GM18870 (cell line): ENCODE measurements at regions not wholly inside any gene's neighbourhood (a gene's known extent, or its start where the extent isn't known, plus 50 kb on each side); places are given as distances from the start of the nearest gene placed in this dataset.
A peak's percentile ranks its signal among the peaks of the same experiment; 100 is the strongest.

Experiments
- ATAC-seq: cut with Tn5 transposase; IDR thresholded peaks from one replicate; pipeline ENCODE4 v1.9.1; 2021; ENCODE audit warnings: moderate library complexity; ENCODE audit not compliant: unreplicated experiment

DNA sequence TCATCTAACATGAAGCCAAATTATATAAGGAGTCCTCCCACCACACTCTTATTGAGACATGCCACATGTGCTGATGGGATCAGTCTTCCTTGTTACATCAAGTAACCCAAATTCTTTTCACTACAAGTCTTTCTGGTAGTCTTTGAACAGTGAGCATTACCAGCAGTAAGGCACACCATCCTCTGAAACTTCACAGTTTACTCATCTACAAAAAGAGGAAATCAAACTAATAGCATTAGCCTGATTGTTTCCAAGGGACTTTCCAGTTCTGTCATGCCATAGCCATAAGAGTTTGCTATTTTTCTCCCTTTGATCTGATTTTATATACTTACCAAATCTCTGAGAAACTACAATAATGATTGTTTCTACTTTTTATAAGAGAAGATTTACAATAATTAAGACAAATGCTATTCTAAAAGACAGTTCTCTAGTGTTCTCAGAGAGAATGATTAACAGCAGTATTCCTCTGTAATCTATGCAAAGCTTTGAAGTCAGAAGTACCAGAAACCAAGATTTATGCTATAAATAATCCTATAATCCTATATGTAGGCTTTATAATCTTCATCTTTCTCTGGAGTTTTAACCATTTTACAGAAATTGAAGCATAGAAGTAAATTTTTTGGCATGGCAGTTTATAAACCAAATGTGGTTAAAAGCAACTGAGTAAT is 166.2 kb upstream of the ACO1 start:
- ATAC-seq, result peak; percentile 100

DNA sequence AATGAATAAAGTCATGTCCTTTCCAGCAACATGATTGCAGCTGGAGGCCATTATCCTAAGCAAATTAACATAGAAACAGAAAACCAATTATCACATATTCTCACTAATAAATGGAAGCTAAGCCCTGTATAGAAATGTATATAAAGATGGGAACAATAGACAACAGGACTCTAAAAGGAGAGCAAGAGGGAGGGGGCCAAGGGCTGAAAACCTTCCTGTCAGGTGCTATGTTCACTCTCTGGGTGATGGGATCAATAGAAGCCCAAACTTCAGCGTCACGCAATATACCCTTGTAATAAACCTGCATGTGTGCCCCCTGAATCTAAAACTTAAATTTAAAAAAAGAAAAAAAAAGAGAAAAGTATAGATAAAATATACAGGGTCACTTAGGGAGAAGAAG is 163.7 kb upstream of the ACO1 start:
- no peak for ATAC-seq

DNA sequence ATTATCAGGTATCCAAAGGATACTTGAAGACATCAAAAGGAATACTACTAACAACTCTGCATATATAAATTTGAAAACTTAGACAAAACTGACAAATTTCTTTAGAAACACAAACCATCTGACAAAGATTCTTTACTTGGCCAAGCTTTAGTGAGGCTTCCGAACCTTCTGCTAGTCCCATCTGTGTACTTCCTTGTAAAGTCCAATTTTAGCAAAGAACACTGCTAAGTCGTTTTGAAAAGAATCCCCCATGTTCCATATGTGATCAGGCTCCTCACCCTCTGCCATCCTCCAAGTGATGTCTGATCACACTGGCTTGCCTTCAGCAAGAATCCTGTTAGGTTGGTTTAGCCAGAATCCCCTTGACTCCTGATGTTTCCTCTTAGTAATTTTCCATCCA is 150.0 kb upstream of the ACO1 start:
- ATAC-seq, result no peak

DNA sequence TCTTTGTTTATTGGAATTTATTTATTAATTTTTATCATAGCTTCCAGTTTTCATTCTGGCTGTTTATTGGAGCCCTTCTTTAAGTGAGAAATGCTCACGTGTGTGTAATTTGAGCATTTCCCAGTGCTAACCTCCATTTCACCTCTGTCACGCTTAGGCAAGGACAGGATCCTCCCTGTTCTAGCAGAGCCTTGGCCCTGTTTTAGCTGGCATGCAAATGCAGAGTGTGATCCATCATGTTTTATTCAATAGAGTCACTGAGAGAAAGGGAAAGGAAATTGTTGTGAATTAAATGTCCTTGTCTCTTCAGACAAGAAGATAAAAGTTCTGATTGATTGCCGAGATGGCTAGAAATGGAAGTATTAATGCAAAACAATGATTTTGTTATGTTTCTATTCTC is 137.3 kb upstream of the ACO1 start:
- no peak for ATAC-seq

DNA sequence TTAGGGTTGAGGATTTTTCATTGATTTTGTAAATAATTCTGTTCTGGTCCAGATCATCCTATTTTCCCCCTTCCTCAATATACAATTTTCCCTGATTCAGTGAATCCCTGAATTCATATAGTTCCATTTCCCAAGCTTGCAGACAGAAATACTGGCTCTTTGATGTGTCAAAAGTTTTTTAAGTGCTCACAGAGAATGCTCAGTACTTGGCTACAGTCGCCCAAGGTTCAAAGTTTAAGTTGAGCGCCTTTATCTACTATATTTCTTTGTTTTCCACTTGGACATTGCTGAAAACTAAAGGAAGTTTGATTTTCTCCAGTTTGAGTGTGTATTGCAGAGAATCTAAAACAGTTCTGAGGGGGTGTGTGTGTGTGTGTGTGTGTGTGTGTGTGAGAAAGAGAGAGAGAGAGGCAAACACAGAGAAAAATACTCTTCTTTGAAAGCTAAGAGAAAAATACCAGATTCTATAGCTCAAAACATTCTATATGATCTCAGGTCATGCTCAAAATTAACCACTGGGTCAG is 136.2 kb upstream of the ACO1 start:
- no peak for ATAC-seq

DNA sequence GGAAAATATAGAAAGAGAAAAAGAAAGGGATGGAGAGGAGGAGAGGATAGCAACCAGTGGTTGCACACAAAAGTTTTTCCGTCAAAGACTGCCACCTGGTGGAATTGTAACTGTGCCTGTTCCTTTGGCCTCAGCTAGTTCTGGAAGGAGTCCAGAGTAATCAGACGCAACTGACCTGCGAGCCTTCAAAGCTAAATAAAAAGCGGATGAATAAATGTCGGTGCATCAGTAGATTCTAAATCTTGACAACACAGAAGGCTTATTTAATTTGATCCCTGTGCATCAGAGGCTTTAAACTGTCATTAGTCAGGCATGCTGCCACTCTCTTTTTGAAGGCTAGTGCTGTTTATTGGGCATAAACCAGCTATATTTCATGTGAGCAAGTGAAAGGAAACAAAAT is 132.9 kb upstream of the ACO1 start:
- ATAC-seq, result peak; percentile 88

DNA sequence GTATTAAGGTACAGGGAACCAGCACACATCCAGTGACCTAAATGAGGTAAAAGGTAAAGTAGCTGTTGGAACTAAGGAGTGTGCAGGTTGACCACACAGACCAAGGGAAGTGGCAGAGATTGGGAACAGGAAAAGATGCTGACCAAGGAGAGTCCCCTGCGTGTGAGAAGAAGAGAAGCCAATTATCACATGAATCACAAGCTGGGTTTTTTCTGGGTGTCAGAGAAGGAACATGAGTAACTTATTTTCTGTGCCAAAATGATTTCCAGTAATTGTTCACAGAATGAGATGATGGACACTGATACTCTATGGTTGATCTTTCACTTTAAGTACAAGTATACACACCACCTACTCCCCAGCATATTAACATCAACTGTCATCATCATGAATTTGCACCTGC is 130.7 kb upstream of the ACO1 start:
- no peak for ATAC-seq

DNA sequence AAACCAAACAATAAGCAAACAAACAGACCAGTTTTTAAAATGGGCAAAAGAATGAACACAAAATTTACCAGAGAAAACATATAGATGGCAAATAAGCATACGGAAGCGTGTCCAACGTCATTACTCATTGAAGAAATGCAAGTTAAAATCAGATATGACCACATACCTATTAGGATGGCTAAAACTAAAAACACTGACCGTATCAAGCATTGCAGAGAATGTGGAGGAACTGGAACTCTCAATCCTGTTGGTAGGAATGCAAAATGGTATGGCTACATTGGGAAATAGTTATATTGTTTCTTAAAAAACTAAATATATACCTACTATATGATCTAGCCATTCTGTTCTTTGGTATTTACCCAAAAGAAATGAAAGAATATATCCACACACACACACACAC is 129.4 kb upstream of the ACO1 start:
- ATAC-seq, result no peak

DNA sequence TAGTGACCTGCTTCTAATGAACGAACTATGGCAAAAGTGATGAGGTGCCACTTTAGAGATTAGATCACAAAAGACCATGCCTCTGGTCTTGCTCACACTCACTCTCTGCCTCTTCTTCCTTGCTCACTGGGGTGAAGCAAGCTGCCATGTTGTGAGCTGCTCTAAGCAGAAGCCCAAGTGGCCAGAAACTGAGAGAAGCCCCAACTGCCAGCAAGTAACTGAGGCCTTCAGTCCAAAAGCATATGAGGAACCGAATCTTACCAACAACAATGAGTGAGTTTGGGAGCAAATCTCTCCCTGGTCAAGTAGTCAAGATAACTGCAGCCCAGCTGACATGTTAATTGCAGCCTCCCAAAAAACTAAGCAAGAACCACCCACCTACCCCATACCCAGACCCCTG is 126.0 kb upstream of the ACO1 start:
- no peak for ATAC-seq

DNA sequence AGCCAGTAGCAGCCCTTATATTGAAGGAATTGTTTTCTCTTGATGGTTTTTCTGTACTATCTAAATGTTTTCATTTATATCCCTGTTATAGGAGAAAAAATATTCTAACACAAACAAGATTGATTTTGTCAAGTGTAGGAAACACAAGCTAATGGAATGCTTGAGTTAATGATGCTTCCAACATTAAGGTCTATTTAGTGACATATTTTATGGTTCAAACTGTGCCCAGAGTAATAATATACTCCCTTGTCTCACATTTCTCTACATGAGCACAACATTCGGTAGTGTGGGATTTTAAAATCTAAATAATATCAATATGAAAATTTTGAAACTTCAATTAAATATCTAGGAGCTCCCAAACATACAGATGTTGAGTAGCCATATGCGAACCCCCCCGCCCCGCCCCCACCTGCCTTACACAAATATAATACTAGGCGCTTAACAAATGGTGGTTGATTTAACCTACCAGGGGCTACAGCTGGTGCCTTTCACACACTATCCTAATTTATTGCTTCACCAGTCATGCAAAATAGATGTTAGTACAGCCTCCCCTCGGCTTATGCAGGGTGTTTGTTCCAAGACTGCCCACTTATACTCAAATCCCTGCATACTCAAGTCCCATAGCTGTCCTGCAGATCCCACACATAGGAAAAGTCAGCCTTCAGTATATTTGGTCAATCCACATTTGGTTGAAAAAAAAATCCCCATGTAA is 124.1 kb upstream of the ACO1 start:
- no peak for ATAC-seq

DNA sequence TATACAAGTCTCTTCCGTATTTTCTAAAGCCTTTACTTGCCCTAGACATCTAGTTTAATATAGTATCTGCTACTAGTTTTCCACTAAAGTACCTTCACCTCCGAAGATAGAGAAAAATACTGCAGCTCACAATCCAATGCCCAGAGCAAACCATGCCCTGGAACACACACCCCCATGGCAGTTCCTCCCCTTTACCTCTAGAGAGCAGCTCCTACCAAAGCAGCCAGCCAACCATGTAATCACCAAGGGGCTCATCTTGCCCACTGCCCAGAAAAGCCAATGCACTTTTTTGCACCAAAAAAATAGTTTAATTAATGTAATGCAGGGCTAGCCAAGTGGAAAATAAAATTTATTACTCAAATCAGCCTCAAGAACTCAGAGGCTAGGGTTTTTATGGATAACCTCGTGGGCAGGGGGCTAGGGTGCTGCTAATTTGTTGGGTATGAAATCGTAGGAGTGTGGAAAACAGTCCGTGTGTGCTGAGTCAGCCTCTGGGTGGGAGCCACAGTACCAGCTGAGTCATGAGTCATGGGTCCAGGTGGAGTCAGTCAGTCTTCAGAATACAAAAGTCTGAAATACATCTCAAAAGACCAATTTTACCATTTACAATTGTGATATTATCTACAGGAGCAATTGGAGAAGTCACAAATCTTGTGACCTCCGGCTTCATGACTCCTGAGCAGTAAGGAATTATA is 120.1 kb upstream of the ACO1 start:
- no peak for ATAC-seq

DNA sequence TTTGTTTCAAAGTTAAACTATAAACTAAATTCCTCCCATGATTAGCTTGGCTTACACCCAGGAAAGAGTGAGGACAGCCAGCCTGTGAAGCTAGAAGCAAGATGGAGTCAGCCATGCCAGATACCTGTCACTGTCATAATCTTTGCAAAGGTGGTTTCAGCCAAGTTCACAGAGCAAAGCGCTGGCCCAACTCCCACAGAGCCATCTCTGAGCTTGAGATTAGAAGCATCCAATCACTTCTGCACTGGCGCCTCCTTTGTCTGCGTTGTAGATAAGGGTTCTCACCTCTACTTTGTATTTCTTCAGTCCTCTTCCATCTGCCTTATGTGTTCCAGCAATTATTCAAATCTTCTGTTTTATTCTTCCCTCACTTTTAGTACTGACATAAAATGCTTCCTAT is 119.4 kb upstream of the ACO1 start:
- no peak for ATAC-seq

DNA sequence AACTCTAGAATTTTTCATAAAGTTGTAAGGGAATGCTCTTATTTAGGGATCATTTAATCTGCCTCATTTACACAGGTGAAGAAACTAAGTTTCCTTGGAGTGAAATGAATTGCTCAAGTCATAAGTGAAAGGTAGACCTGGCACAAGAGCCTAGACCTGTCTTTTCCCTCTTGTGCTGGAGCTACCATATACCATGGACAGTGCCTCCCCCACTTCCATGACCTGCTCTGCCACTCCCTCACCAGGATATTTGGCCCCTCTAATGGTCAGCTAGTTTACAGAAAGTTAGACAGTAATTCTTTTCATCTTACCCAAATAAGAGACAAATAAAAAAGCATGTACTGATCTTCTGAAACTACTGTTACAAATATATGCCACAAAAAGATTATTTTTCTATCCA is 105.5 kb upstream of the ACO1 start:
- ATAC-seq, result no peak

DNA sequence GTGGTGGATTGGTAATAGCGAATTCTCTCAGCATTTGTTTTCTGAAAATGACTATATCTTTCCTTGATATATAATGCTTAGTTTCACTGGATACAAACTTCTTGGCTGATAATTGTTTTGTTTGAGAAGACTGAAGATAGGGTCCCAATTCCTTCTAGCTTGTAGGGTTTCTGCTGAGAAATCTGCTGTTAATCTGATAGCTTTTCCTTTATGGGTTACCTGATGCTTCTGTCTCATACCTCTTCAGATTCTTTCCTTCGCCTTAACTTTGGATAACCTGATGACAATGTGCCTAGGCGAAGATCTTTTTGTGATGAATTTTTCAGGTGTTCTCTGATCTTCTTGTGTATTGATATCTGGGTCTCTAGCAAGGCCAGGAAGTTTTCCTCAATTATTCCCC is 94.7 kb upstream of the ACO1 start:
- no peak for ATAC-seq

DNA sequence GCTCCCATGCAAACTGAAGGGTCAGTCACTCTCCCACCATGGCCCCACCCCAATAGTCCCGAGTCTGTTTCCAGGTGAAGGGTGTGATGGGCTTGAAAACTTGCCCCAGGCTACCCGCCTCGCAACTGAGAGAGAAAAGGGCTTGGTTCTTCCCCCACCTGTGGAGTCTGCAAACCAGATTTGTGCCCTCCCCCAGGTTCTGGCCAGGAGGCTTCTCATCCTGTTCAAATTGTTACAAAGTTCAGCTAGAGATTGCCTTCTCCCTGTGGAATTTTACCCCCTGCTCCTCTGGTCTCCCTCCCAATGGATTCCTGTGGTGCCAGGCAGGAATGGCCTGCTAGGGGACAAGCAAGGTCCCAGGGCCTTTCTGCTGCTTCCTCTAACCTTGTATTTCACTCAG is 93.1 kb upstream of the ACO1 start:
- ATAC-seq, result no peak

DNA sequence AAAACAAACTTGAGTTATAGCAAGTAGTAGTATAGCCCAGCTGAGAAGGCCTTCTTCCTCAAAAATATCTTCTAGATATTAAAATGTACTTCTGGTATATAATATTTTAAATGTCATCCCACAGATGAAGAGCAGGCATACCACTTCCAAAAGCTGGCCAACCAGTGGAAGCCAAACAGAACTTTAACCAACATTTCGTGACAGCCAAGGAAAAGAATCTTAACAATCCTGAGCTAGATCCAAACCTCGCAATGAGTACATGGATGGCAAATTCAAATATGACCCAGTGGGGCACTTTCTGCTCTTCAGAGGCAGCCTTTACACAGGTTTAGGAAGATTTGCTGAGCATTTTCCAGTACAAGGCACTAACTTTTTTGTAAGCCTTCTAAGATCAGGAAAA is 91.8 kb upstream of the ACO1 start:
- no peak for ATAC-seq

DNA sequence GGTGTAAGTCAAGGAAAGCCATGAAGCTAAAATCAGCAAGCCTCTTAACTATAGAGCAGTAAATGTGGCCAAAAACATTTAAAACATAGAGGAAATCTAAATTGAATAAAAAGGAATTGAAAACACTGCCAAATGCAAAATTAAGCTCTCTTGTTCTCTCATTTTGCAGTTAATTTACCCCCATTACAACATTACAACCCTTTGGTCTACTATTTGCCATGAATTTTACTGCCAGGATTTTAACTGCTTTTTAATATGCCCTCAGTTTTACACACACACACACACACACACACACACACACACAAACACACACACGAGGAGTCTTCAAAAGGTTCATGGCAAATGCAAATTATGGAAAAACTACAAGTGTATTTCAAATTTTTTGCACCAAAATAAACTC is 91.4 kb upstream of the ACO1 start:
- no peak for ATAC-seq

DNA sequence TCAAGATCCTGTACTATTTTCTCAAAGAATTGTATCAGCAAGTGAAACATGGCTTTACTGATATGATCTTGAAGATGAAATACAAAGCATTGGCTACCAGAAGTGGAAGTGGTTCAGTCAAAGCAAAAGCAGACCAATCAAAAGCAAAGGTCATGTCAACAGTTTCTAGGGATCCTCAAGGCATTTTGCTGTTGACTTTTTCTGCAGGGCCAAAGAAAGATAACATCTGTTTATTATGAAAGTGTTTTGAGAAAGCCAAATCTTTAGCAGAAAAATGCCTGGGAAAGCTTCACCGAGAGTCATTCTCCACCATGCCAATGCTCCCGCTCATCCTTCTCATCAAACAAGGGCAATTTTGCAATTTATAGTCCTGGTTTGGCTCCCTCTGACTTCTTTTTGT is 90.3 kb upstream of the ACO1 start:
- no peak for ATAC-seq

DNA sequence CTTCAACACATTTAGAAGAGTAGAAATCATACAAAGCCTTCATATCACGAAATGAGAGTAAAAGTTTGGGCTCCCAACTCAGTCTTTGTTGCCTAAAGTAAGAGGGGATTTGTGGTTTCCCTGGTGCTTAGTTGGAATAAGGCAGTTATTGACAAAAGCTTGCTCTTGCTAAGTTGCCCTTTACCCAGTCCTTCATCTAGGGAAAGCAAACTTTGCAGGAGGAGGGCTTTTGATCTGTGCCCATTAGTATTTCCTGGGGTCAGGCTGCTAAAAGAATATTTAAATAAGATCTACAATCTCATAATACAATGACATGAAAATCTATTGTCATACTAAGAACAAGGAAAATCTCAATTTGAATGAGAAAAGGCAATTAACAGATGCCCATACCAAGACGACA is 84.1 kb upstream of the ACO1 start:
- no peak for ATAC-seq

DNA sequence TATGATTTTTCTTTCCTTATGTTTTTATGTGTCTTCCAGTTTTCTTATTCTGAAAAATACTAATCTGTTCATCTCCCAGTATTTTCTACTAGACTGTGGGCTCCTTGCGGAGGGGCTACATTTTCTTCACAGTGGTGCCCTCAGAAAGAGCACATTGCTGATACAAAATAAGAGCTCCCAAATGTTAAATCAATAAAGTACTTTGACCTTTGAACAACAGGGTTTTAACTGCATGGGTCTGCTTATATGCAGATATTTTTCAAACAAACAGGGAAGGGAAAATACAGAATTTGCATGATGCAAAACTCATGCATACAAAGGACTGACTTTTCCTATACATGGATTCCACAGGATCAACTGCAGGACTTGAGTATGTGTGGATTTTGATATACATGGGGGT is 79.9 kb upstream of the ACO1 start:
- no peak for ATAC-seq

DNA sequence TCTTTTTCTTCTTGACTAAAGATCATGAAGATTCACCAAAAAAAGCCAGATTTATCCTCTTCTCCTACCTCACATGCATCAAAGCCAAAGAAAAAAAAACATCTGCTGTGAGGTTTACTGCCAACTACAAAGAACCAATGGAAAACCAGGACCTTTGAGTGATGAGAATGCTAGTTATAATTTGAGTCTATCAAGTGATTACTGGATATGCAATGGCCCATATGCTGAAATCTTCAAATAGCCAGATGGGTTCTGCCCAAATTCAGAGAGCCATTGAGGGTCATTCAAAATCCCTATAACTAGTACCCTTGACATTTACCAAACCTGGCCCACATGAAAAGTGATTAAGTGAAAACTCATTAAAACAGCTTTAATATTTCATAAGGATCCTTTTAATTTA is 78.4 kb upstream of the ACO1 start:
- no peak for ATAC-seq

DNA sequence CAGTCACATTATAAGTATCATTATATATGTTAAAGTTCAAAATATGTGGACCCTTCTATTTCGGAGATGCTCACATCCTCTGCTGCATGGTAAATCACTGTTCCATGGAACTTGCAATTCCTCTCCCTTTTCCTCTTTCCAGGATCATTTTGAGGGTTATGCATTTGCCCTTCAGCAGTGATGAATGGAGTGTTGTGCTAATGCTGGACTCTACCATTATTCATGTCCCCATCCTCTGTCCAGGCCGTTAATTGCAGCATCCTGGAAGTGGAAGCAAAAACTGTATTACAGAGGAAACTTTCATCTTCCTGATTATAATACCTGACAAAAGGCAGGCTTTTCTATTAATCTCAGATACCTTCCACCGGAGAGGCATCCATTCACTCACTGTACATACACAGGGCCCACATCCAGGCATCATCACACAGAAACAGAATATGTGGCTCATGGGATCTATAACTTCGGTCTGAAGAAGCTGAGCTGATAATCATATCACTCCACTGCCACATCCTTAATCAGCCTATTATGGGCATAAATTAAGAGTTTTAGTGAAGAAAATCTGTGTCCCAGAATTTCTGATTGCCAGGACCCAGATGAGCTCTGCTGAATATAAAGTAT is 65.0 kb upstream of the ACO1 start:
- ATAC-seq, result no peak
